Body of pancreas (tissue), 4 donors: ENCODE measurements at regions not wholly inside any gene's neighbourhood (a gene's known extent, or its start where the extent isn't known, plus 50 kb on each side); places are given as distances from the start of the nearest gene placed in this dataset.

Experiments
- CTCF ChIP-seq, 7 experiments: fragments of 450-650 bp in 4 of 7; fragments of 200-600 bp in 3 of 7; sonication (generic) in 3 of 7; IDR thresholded peaks; one replicate each; pipeline ENCODE4 v1.5.1; 2016 to 2019; ENCODE audit warnings: antibody characterized with exemption in 7 of 7
- POLR2A ChIP-seq, 3 donors: fragments of 450-650 bp; IDR thresholded peaks; one replicate each; pipeline ENCODE4 v1.6.1; 2016; ENCODE audit warnings: antibody characterized with exemption in 3 of 3, mild to moderate bottlenecking in 2 of 3

- no peak for TF ChIP-seq CTCF (IDR thresholded peaks at IDR 0.05)
- TF ChIP-seq POLR2A (IDR thresholded peaks at IDR 0.05): no peak
Observed at GRCh38 chr6:9957215-9957759, 457.6 kb downstream of the TFAP2A start.
